Stimulated activated effector memory CD8-positive, alpha-beta T cell treated with anti-CD3 and anti-CD28 coated beads, Interleukin-12 subunit alpha, Interleukin-12 subunit beta, amount 100 ng/mL, for 72 hours (primary cell): ENCODE measurements at regions not wholly inside any gene's neighbourhood (a gene's known extent, or its start where the extent isn't known, plus 50 kb on each side); places are given as distances from the start of the nearest gene placed in this dataset.
A peak's percentile ranks its signal among the peaks of the same experiment; 100 is the strongest.

Source experiments
- ATAC-seq: fragments of 150-1000 bp; cut with Tn5 transposase; 2 replicates; pipeline ENCODE4 v1.10.0; 2021
- DNase-seq, 2 donors: peaks; one replicate each; pipeline ENCODE4 v3.0.0; 2021 to 2022; ENCODE audit warnings: low spot score in 2 of 2
- H3K27ac Mint-ChIP-seq: one replicate; pipeline ENCODE4 v1.8.0; 2022; ENCODE audit warnings: mild to moderate bottlenecking, mixed read lengths
- H3K36me3 Mint-ChIP-seq: one replicate; pipeline ENCODE4 v1.8.0; 2022; ENCODE audit warnings: mild to moderate bottlenecking, mixed read lengths
- H3K4me1 Mint-ChIP-seq: one replicate; pipeline ENCODE4 v1.8.0; 2022; ENCODE audit warnings: mixed read lengths
- H3K4me3 Mint-ChIP-seq: one replicate; pipeline ENCODE4 v1.8.0; 2022; ENCODE audit warnings: mild to moderate bottlenecking, mixed read lengths
- H3K9me3 Mint-ChIP-seq: one replicate; pipeline ENCODE4 v1.8.0; 2022; ENCODE audit warnings: mixed read lengths

- DNase-seq (no peak), ATAC-seq (no peak)
- Mint-ChIP-seq H3K27ac (no peak overlapping the region), H3K36me3 (no peaks in the 10 kb centered on the region), H3K9me3 (peaks cover 3% of the 10 kb centered on the region), H3K4me3 (no peak overlapping the region), H3K4me1 (peaks cover 8% of the 10 kb centered on the region)
Observed at GRCh38 chr20:52536040-52536439, 344.5 kb upstream of the ZFP64 start.

DNA sequence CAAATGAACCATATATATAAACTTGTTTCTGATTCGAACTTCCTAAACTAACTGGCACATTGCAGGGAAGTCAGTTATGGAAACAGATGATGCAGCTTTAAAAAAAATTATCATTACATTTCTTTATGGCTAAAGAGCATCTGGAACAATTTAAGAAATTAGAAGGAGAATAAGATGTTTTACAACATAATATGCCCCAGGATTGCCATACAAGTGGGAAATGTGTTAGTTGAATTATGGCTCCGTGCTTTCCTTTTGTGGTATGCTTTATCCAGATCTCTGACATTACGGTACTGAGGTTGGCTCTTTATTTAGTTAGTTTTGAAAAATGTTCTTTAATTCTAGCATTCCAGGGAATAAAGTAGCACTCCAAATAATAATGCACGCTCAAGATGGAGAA, 343.0 kb upstream of the ZFP64 start:
- H3K36me3 Mint-ChIP-seq, result no peaks in the 10 kb centered on the region
- no peaks in the 10 kb centered on the region for H3K4me1 Mint-ChIP-seq
- ATAC-seq, result no peak

GRCh38 chr20:52533401-52533800, 341.8 kb upstream of the ZFP64 start:
- Mint-ChIP-seq H3K9me3 (peaks cover 3% of the 10 kb centered on the region), H3K36me3 (no peaks in the 10 kb centered on the region), H3K27ac (no peak overlapping the region), H3K4me1 (no peaks in the 10 kb centered on the region), H3K4me3 (no peak overlapping the region)
- DNase-seq (no peak), ATAC-seq (no peak)

More for the DNA sequence above, 343.0 kb upstream of the ZFP64 start:
- H3K4me3 Mint-ChIP-seq, result no peak overlapping the region
- DNase-seq, result no peak
- peaks cover 3% of the 10 kb centered on the region for H3K9me3 Mint-ChIP-seq
- no peak overlapping the region for H3K27ac Mint-ChIP-seq

GRCh38 chr20:52532674-52533073, 341.1 kb upstream of the ZFP64 start:
- ATAC-seq, result peak; percentile 62
- no peak overlapping the region for H3K4me3 Mint-ChIP-seq
- H3K27ac Mint-ChIP-seq, result no peak overlapping the region
- DNase-seq, result no peak
- H3K9me3 Mint-ChIP-seq, result peaks cover 3% of the 10 kb centered on the region
- no peaks in the 10 kb centered on the region for H3K36me3 Mint-ChIP-seq
- no peaks in the 10 kb centered on the region for H3K4me1 Mint-ChIP-seq

- no peaks in the 10 kb centered on the region for H3K4me1 Mint-ChIP-seq
- no peak overlapping the region for H3K4me3 Mint-ChIP-seq
- H3K36me3 Mint-ChIP-seq, result no peaks in the 10 kb centered on the region
- H3K27ac Mint-ChIP-seq, result no peak overlapping the region
- no peak for DNase-seq
- ATAC-seq, result no peak
- H3K9me3 Mint-ChIP-seq, result peaks cover 3% of the 10 kb centered on the region
Observed at GRCh38 chr20:52530571-52530970, 339.0 kb upstream of the ZFP64 start.

DNA sequence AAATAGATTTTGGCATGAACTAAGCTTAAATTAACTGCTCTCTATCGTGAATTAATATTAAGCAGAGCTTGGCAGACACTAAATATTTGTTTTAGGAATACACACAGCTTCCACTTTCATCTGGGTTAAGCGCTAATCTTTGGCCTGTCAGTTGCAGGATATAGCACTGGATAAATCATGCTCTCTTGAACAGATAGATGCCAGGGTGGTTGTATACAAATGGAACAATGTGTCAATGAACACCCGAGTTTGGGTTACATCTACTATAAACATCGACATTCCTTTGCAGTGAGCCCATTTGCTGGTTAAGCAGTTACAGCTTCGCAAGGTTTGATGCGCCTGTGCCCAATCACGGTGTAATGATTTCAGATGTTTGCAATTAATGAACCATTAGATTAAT, 338.2 kb upstream of the ZFP64 start:
- H3K4me1 Mint-ChIP-seq, result no peaks in the 10 kb centered on the region
- no peaks in the 10 kb centered on the region for H3K36me3 Mint-ChIP-seq
- H3K27ac Mint-ChIP-seq, result no peak overlapping the region
- DNase-seq (no peak), ATAC-seq (no peak)
- H3K9me3 Mint-ChIP-seq, result peaks cover 3% of the 10 kb centered on the region
- H3K4me3 Mint-ChIP-seq, result no peak overlapping the region

GRCh38 chr20:52524861-52525260, 333.3 kb upstream of the ZFP64 start:
- H3K27ac Mint-ChIP-seq, result no peak overlapping the region
- H3K4me1 Mint-ChIP-seq, result no peaks in the 10 kb centered on the region
- DNase-seq (no peak), ATAC-seq (no peak)
- H3K9me3 Mint-ChIP-seq, result no peaks in the 10 kb centered on the region
- no peak overlapping the region for H3K4me3 Mint-ChIP-seq
- no peaks in the 10 kb centered on the region for H3K36me3 Mint-ChIP-seq

GRCh38 chr20:52518735-52519134, 327.2 kb upstream of the ZFP64 start:
- H3K4me3 Mint-ChIP-seq, result no peak overlapping the region
- DNase-seq, result no peak
- no peaks in the 10 kb centered on the region for H3K4me1 Mint-ChIP-seq
- no peaks in the 10 kb centered on the region for H3K36me3 Mint-ChIP-seq
- no peak for ATAC-seq
- H3K27ac Mint-ChIP-seq, result no peak overlapping the region
- H3K9me3 Mint-ChIP-seq, result peaks cover 4% of the 10 kb centered on the region

DNA sequence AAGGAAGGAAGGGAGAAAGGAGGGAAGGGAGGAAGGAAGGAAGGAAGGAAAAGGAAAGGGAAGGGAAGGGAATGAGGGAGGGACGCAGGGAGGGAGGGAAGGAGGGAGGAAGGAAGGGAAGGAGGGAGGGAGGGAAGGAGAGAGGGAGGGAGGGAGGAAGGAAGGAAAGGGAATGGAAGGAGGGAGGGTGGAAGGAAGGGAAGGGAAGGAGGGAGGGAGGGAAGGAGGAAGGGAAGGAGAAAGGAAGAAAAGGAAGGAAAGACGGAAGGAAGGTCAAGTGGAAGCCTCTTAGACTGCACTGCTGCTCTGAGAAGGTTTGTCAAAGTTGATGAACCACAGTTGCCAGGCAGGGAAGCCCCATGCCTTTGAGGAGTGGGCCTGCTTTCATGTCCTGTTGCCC, 324.3 kb upstream of the ZFP64 start:
- Mint-ChIP-seq H3K4me1 (no peaks in the 10 kb centered on the region), H3K36me3 (no peaks in the 10 kb centered on the region), H3K27ac (no peak overlapping the region), H3K9me3 (peaks cover 4% of the 10 kb centered on the region), H3K4me3 (no peak overlapping the region)
- DNase-seq (no peak), ATAC-seq (no peak)

DNA sequence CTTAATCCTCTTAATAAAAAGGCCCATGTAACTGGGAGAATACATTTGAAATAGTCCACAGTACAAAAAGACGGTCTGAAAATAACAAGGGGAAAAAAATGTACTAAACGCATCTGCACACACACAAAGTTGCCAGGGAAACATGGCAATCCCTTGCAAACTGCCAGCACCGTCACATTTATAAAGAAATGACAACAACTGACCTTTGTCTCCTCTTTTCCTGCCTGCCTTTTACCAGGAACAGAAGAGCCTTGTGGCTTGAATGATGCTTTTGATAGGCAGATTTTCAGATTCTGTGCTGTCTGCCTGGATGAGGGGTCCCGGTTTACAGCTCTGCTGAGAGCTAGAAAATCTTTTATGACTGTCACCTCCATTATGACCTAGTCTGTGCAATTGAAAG, 308.6 kb upstream of the ZFP64 start:
- Mint-ChIP-seq H3K36me3 (no peaks in the 10 kb centered on the region), H3K27ac (no peak overlapping the region), H3K9me3 (peaks cover 5% of the 10 kb centered on the region), H3K4me3 (no peak overlapping the region), H3K4me1 (no peaks in the 10 kb centered on the region)
- no peak for DNase-seq
- no peak for ATAC-seq

GRCh38 chr20:52497731-52498130, 306.2 kb upstream of the ZFP64 start:
- no peak overlapping the region for H3K4me3 Mint-ChIP-seq
- no peaks in the 10 kb centered on the region for H3K36me3 Mint-ChIP-seq
- H3K9me3 Mint-ChIP-seq, result no peaks in the 10 kb centered on the region
- no peak for ATAC-seq
- DNase-seq, result no peak
- H3K27ac Mint-ChIP-seq, result no peak overlapping the region
- H3K4me1 Mint-ChIP-seq, result peaks cover 17% of the 10 kb centered on the region

DNA sequence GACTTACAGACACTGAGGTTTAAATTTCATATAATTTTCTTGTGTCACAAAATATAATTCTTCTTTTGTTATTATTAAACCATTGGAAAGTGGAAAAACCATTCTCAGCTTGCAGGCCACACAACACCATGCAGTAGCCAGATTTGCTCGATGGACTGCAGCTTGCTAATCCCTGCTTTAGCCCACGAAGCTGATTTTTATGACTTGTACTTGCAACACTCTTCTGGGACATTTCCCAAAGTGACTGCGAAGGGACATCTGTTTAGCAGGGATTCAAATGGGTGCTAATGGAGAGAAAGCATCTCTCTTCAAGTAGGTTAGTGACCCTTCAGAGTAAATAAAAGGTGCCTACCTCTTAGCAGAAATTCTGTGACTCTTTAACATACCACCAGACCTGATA, 304.6 kb upstream of the ZFP64 start:
- Mint-ChIP-seq H3K9me3 (no peaks in the 10 kb centered on the region), H3K4me1 (peaks cover 17% of the 10 kb centered on the region), H3K27ac (no peak overlapping the region), H3K36me3 (no peaks in the 10 kb centered on the region), H3K4me3 (no peak overlapping the region)
- DNase-seq (no peak), ATAC-seq (no peak)

DNA sequence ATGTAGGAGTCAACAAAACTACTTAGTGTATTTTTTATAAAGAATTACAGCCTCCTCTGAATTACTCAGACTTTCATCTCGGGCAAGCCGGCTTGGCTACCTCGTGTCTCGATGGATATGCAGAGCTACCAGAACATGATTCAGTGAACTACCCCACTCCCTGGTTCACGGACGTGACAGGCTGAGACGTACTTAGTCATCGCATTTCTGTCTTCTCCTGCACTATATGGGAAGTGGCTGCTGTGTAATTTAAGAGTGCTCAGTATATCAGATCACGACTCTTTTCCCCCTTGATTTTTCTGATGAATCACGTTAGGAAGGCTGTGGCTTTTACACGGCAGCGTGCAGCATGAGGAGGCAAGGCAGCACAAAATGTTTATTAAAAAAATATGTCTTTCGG, 302.7 kb upstream of the ZFP64 start:
- H3K4me3 Mint-ChIP-seq, result no peak overlapping the region
- H3K27ac Mint-ChIP-seq, result no peak overlapping the region
- DNase-seq (peak in 1 of 2 donors; percentile 17), ATAC-seq (peak; percentile 100)
- H3K9me3 Mint-ChIP-seq, result peaks cover 2% of the 10 kb centered on the region
- peaks cover 17% of the 10 kb centered on the region for H3K4me1 Mint-ChIP-seq
- no peaks in the 10 kb centered on the region for H3K36me3 Mint-ChIP-seq

DNA sequence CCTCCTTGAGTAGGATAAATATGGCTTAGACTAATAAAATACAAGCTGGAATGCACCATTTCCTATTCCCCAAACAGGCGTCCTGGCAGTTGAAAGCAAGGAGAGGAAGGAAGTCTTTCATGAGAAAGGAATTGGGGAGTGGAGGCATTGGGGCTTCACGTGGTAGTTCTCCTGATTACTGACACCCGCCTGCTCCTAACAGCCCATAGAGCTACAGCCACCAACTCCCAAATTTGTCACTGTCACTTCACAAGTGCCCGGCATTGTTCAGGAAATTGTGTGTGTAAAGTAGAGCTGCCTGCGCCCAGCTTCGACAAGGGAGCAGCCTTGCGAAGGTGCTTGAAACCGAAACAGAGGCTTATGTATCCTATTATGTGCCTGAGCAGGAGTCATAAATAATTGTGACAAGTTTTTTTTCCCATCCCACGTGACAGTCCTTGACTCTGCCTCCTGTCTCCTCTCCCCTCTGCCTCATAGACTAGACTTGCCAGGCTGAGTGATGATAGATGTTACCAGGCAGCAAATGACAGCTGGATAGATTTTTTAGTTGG, 301.7 kb upstream of the ZFP64 start:
- Mint-ChIP-seq H3K9me3 (peaks cover 2% of the 10 kb centered on the region), H3K27ac (no peak overlapping the region), H3K4me1 (peaks cover 17% of the 10 kb centered on the region), H3K4me3 (no peak overlapping the region), H3K36me3 (no peaks in the 10 kb centered on the region)
- ATAC-seq (peak; percentile 44), DNase-seq (no peak)

DNA sequence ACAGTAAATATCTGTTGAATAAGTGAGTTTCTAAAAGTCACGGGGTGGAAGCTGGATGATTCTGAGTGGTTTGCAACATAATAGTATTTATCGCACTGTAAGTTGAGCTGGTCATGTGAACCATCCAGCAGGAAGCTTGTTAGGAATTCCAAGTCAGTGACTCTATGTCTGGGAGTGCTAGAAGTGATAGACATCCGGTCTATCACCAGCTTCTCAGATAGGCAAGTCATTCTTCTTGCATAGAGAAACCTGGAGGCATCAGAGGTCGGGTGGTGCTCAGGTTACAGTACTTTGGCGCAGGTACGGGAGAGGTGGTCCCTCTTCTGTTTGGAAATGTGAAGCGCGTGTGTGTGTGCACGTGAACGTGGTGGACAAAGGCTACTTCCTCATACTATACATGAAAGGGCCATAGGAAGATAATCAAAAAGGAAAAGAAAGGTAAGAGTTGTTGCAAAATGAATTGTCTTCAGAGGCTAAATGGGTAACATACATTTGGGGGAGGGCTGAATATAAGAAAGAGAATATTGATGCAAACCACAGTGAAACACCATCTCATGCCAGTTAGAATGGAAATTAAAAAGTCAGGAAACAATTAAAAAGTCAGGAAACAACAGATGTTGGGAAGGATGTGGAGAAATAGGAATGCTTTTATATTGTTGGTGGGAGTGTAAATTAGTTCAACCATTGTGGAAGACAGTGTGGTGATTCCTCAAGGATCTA, 299.3 kb upstream of the ZFP64 start:
- H3K4me3 Mint-ChIP-seq, result no peak overlapping the region
- no peak overlapping the region for H3K27ac Mint-ChIP-seq
- peaks cover 2% of the 10 kb centered on the region for H3K9me3 Mint-ChIP-seq
- H3K4me1 Mint-ChIP-seq, result peaks cover 17% of the 10 kb centered on the region
- no peaks in the 10 kb centered on the region for H3K36me3 Mint-ChIP-seq
- no peak for DNase-seq
- no peak for ATAC-seq

GRCh38 chr20:52484438-52484837, 292.9 kb upstream of the ZFP64 start:
- Mint-ChIP-seq H3K27ac (no peak overlapping the region), H3K36me3 (no peaks in the 10 kb centered on the region), H3K4me1 (no peaks in the 10 kb centered on the region), H3K9me3 (no peaks in the 10 kb centered on the region), H3K4me3 (no peak overlapping the region)
- DNase-seq (no peak), ATAC-seq (no peak)
